ENCODE measurements at regions not wholly inside any gene's neighbourhood (a gene's known extent, or its start where the extent isn't known, plus 50 kb on each side); places are given as distances from the start of the nearest gene placed in this dataset.

- no peaks in the 10 kb centered on the region for H3K36me3 ChIP-seq
- no peak overlapping the region for H3K4me3 ChIP-seq (ENCODE audit: low read depth, low read length)
- H3K9me3 ChIP-seq (ENCODE audit: severe bottlenecking), result no peaks in the 10 kb centered on the region
- H3K27ac ChIP-seq, result no peak overlapping the region
- DNase-seq, result no peak
- no peaks in the 10 kb centered on the region for H3K27me3 ChIP-seq (ENCODE audit: insufficient read depth, low read depth, severe bottlenecking)
- no peak for TF ChIP-seq CTCF (IDR thresholded peaks at IDR 0.05; ENCODE audit: low read depth, low read length)
Observed at GRCh38 chr14:51328772-51329353, 88.8 kb downstream of the TMX1 start.

GRCh38 chr14:51331486-51332367, 91.7 kb downstream of the TMX1 start:
- TF ChIP-seq CTCF (IDR thresholded peaks at IDR 0.05; ENCODE audit: low read depth, low read length), result no peak
- DNase-seq, result peak; percentile 73
- no peaks in the 10 kb centered on the region for H3K9me3 ChIP-seq (ENCODE audit: severe bottlenecking)
- no peaks in the 10 kb centered on the region for H3K36me3 ChIP-seq
- H3K4me3 ChIP-seq (ENCODE audit: low read depth, low read length), result no peak overlapping the region
- peak overlapping the region; percentile 72 for H3K27ac ChIP-seq
- H3K27me3 ChIP-seq (ENCODE audit: insufficient read depth, low read depth, severe bottlenecking), result no peaks in the 10 kb centered on the region

- TF ChIP-seq CTCF (IDR thresholded peaks at IDR 0.05; ENCODE audit: low read depth, low read length), result no peak
- no peaks in the 10 kb centered on the region for H3K9me3 ChIP-seq (ENCODE audit: severe bottlenecking)
- no peak for DNase-seq
- H3K27ac ChIP-seq, result no peak overlapping the region
- H3K27me3 ChIP-seq (ENCODE audit: insufficient read depth, low read depth, severe bottlenecking), result no peaks in the 10 kb centered on the region
- no peaks in the 10 kb centered on the region for H3K36me3 ChIP-seq
- no peak overlapping the region for H3K4me3 ChIP-seq (ENCODE audit: low read depth, low read length)
Observed at GRCh38 chr14:51333299-51333698, 93.3 kb downstream of the TMX1 start.

- no peak for TF ChIP-seq CTCF (IDR thresholded peaks at IDR 0.05; ENCODE audit: low read depth, low read length)
Observed at GRCh38 chr14:51333901-51334521, 94.0 kb downstream of the TMX1 start.

GRCh38 chr14:51334566-51334965, 94.5 kb downstream of the TMX1 start:
- H3K9me3 ChIP-seq (ENCODE audit: severe bottlenecking), result no peaks in the 10 kb centered on the region
- H3K4me3 ChIP-seq (ENCODE audit: low read depth, low read length), result no peak overlapping the region
- no peaks in the 10 kb centered on the region for H3K36me3 ChIP-seq
- H3K27me3 ChIP-seq (ENCODE audit: insufficient read depth, low read depth, severe bottlenecking), result no peaks in the 10 kb centered on the region
- no peak for TF ChIP-seq CTCF (IDR thresholded peaks at IDR 0.05; ENCODE audit: low read depth, low read length)
- H3K27ac ChIP-seq, result no peak overlapping the region
- DNase-seq, result no peak

More at GRCh38 chr14:51333901-51334521, 94.0 kb downstream of the TMX1 start:
- no peaks in the 10 kb centered on the region for H3K27me3 ChIP-seq (ENCODE audit: insufficient read depth, low read depth, severe bottlenecking)
- no peak for DNase-seq
- no peaks in the 10 kb centered on the region for H3K9me3 ChIP-seq (ENCODE audit: severe bottlenecking)
- H3K4me3 ChIP-seq (ENCODE audit: low read depth, low read length), result no peak overlapping the region
- H3K36me3 ChIP-seq, result no peaks in the 10 kb centered on the region
- H3K27ac ChIP-seq, result no peak overlapping the region
